WTC11 (cell line): ENCODE measurements at regions not wholly inside any gene's neighbourhood (a gene's known extent, or its start where the extent isn't known, plus 50 kb on each side); places are given as distances from the start of the nearest gene placed in this dataset.
A peak's percentile ranks its signal among the peaks of the same experiment; 100 is the strongest.

Source experiments
- ATAC-seq: fragments of 200-7000 bp; cut with Tn5 transposase; 2 replicates; pipeline ENCODE4 v1.10.0; 2021; ENCODE audit warnings: mild to moderate bottlenecking, moderate library complexity
- CTCF ChIA-PET: fragments of 300-600 bp; sonication (Branson Sonifier 250); formaldehyde crosslinking; loops from one replicate; lab custom pipeline; 2021; ENCODE audit warnings: antibody characterized with exemption; lab: Charles Lee
- POLR2A ChIA-PET: fragments of 350-600 bp; sonication (Branson Sonifier 250); formaldehyde crosslinking; loops from one replicate; lab custom pipeline; 2021; ENCODE audit warnings: antibody characterized with exemption; lab: Charles Lee
- DNase-seq: peaks from one replicate; pipeline ENCODE4 v3.0.0; 2021; ENCODE audit warnings: low spot score
- H3K27ac Mint-ChIP-seq: 2 replicates; pipeline ENCODE4 v1.8.0; 2021; ENCODE audit warnings: mixed read lengths
- H3K27me3 Mint-ChIP-seq: 2 replicates; pipeline ENCODE4 v1.8.0; 2021; ENCODE audit warnings: low read depth, mild to moderate bottlenecking, moderate library complexity, mixed read lengths
- H3K36me3 Mint-ChIP-seq: 2 replicates; pipeline ENCODE4 v1.8.0; 2021; ENCODE audit warnings: mixed read lengths
- H3K4me1 Mint-ChIP-seq: 2 replicates; pipeline ENCODE4 v1.8.0; 2022; ENCODE audit warnings: mixed read lengths
- H3K4me3 Mint-ChIP-seq: 2 replicates; pipeline ENCODE4 v1.8.0; 2021; ENCODE audit warnings: mild to moderate bottlenecking, moderate library complexity, mixed read lengths
- H3K9me3 Mint-ChIP-seq: 2 replicates; pipeline ENCODE4 v1.8.0; 2021; ENCODE audit warnings: mixed read lengths
- CBFB ChIP-seq: sonication (generic); formaldehyde crosslinking; IDR thresholded peaks from 2 replicates; pipeline ENCODE4 v1.8.1; 2022; ENCODE audit warnings: mild to moderate bottlenecking, low read depth, missing genetic modification reagents
- ETV6 ChIP-seq: sonication (generic); formaldehyde crosslinking; IDR thresholded peaks from 2 replicates; pipeline ENCODE4 v1.8.1; 2022; ENCODE audit warnings: mild to moderate bottlenecking, missing genetic modification reagents
- FOXJ3 ChIP-seq: sonication (generic); formaldehyde crosslinking; IDR thresholded peaks from 2 replicates; pipeline ENCODE4 v1.9.0; 2021; ENCODE audit warnings: missing genetic modification reagents, mild to moderate bottlenecking, borderline replicate concordance
- FOXK1 ChIP-seq: sonication (generic); formaldehyde crosslinking; IDR thresholded peaks from 2 replicates; pipeline ENCODE4 v1.8.0; 2022; ENCODE audit warnings: mild to moderate bottlenecking, moderate library complexity, missing genetic modification reagents
- GRHL2 ChIP-seq: fragments of 250-450 bp; sonication (Bioruptor Pico); IDR thresholded peaks from 2 replicates; pipeline ENCODE4 v1.8.0; 2022; ENCODE audit warnings: mild to moderate bottlenecking, moderate library complexity; ENCODE audit not compliant: insufficient replicate concordance, severe bottlenecking
- GTF2I ChIP-seq: fragments of 250-450 bp; sonication (Bioruptor Pico); conservative IDR thresholded peaks from 2 replicates; pipeline ENCODE4 v1.4.0; 2021; ENCODE audit warnings: mild to moderate bottlenecking
- JUN ChIP-seq: sonication (generic); formaldehyde crosslinking; IDR thresholded peaks from 2 replicates; pipeline ENCODE4 v1.8.0; 2023; ENCODE audit warnings: mild to moderate bottlenecking, missing genetic modification reagents
- KAT7 ChIP-seq: sonication (generic); formaldehyde crosslinking; IDR thresholded peaks from 2 replicates; pipeline ENCODE4 v1.8.1; 2023; ENCODE audit warnings: missing genetic modification reagents, mild to moderate bottlenecking, borderline replicate concordance
- MYBL2 ChIP-seq: sonication (generic); formaldehyde crosslinking; IDR thresholded peaks from 2 replicates; pipeline ENCODE4 v1.8.1; 2023; ENCODE audit warnings: mild to moderate bottlenecking, moderate library complexity, missing genetic modification reagents
- NFYB ChIP-seq: sonication (generic); formaldehyde crosslinking; conservative IDR thresholded peaks from 2 replicates; pipeline ENCODE4 v1.8.0; 2022; ENCODE audit warnings: low read depth, missing genetic modification reagents
- NR2C2 ChIP-seq: sonication (generic); formaldehyde crosslinking; IDR thresholded peaks from 2 replicates; pipeline ENCODE4 v1.8.0; 2022; ENCODE audit warnings: mild to moderate bottlenecking, missing genetic modification reagents
- NR3C1 ChIP-seq: sonication (generic); formaldehyde crosslinking; conservative IDR thresholded peaks from 2 replicates; pipeline ENCODE4 v1.8.1; 2023; ENCODE audit warnings: low read depth, mild to moderate bottlenecking, missing genetic modification reagents
- TEAD1 ChIP-seq: sonication (generic); formaldehyde crosslinking; IDR thresholded peaks from 2 replicates; pipeline ENCODE4 v1.8.0; 2022; ENCODE audit warnings: mild to moderate bottlenecking, missing genetic modification reagents
- ZNF219 ChIP-seq: sonication (generic); formaldehyde crosslinking; IDR thresholded peaks from 2 replicates; pipeline ENCODE4 v1.8.0; 2023; ENCODE audit warnings: missing genetic modification reagents, mild to moderate bottlenecking, borderline replicate concordance
- ZNF232 ChIP-seq: sonication (generic); formaldehyde crosslinking; IDR thresholded peaks from 2 replicates; pipeline ENCODE4 v1.8.0; 2022; ENCODE audit warnings: mild to moderate bottlenecking, missing genetic modification reagents
- TF ChIP-seq, protein P1 (sequence below): sonication (generic); formaldehyde crosslinking; IDR thresholded peaks from 2 replicates; pipeline ENCODE4 v1.8.0; 2023; ENCODE audit warnings: missing genetic modification reagents
- TF ChIP-seq, protein P2 (sequence below): fragments of 250-450 bp; sonication (Bioruptor Pico); IDR thresholded peaks from 2 replicates; pipeline ENCODE4 v2.1.2; 2022; ENCODE audit warnings: mild to moderate bottlenecking, moderate library complexity
- TF ChIP-seq, protein P3 (sequence below): sonication (generic); formaldehyde crosslinking; IDR thresholded peaks from 2 replicates; pipeline ENCODE4 v1.8.1; 2023; ENCODE audit warnings: mild to moderate bottlenecking, missing genetic modification reagents, moderate library complexity
- TF ChIP-seq, protein P4 (sequence below): fragments of 250-450 bp; sonication (Bioruptor Pico); conservative IDR thresholded peaks from 2 replicates; pipeline ENCODE4 v1.9.0; 2021; ENCODE audit warnings: mild to moderate bottlenecking
- TF ChIP-seq, protein P5 (sequence below): sonication (generic); formaldehyde crosslinking; IDR thresholded peaks from 2 replicates; pipeline ENCODE4 v1.8.0; 2023; ENCODE audit warnings: missing genetic modification reagents, mild to moderate bottlenecking, borderline replicate concordance
- TF ChIP-seq, protein P6 (sequence below): sonication (generic); formaldehyde crosslinking; IDR thresholded peaks from 2 replicates; pipeline ENCODE4 v1.8.0; 2022; ENCODE audit warnings: mild to moderate bottlenecking, missing genetic modification reagents

DNA sequence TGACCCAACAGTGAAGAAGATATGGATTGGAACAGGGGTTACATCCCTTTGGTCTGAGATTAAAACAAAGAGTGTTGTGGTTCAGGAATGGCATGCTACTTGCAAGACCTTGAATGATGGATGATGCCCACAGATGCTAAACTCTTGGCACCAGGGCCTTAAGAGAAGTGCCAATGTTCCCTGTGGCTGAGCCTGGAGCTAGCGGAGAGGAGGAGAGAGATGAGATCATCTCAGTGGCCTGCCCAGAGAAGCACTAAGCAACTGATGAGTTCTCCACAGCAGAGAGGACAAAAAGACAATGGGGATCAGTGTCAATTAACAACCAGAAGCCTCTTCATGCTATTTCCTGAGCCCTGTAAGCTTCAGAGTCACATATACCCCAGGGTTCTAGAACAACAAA lies 97.8 kb downstream of the ELAPOR2 start (continued):
- TF ChIP-seq, protein P1, sequence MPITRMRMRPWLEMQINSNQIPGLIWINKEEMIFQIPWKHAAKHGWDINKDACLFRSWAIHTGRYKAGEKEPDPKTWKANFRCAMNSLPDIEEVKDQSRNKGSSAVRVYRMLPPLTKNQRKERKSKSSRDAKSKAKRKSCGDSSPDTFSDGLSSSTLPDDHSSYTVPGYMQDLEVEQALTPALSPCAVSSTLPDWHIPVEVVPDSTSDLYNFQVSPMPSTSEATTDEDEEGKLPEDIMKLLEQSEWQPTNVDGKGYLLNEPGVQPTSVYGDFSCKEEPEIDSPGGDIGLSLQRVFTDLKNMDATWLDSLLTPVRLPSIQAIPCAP (CRISPR knock-in tag), result no peak
- TF ChIP-seq TEAD1, result no peak

DNA sequence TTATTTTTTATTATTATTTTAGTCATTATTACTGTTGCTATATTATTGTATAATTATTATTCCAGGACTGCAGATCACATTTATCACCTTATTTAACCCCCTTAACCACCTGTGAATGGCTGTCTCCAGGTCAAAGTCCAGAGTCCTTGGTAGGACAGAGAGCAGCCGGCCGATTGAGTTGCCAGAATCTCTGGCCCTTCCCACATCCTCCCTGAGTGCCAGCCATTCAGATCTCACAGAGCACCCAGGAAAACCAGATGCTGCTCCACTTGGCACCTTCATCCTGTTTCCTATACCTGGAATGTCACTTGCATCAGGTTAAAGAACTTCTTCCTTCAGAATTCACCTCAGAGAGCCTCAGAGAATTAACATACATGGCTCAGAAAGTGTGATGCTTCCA lies 101.1 kb downstream of the ELAPOR2 start:
- DNase-seq (no peak), ATAC-seq (peak; percentile 51; the same call in 1 of the 2 replicates)
- CTCF ChIA-PET, result no interaction called here
- TF ChIP-seq MYBL2 (CRISPR knock-in tag), result no peak
- no peak for TF ChIP-seq GTF2I
- no peak for TF ChIP-seq ZNF232 (CRISPR knock-in tag)
- no peak for TF ChIP-seq FOXJ3 (CRISPR knock-in tag)
- TF ChIP-seq, protein P2, sequence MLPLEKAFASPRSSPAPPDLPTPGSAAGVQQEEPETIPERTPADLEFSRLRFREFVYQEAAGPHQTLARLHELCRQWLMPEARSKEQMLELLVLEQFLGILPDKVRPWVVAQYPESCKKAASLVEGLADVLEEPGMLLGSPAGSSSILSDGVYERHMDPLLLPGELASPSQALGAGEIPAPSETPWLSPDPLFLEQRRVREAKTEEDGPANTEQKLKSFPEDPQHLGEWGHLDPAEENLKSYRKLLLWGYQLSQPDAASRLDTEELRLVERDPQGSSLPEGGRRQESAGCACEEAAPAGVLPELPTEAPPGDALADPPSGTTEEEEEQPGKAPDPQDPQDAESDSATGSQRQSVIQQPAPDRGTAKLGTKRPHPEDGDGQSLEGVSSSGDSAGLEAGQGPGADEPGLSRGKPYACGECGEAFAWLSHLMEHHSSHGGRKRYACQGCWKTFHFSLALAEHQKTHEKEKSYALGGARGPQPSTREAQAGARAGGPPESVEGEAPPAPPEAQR (CRISPR knock-in tag), result no peak
- TF ChIP-seq JUN (CRISPR knock-in tag), result no peak
- no peak overlapping the region for H3K27ac Mint-ChIP-seq
- H3K27me3 Mint-ChIP-seq, result no peaks in the 10 kb centered on the region
- H3K9me3 Mint-ChIP-seq, result peaks cover 13% of the 10 kb centered on the region
- POLR2A ChIA-PET, result no interaction called here
- peaks cover 24% of the 10 kb centered on the region for H3K4me1 Mint-ChIP-seq
- no peak overlapping the region for H3K4me3 Mint-ChIP-seq
- peaks cover 19% of the 10 kb centered on the region for H3K36me3 Mint-ChIP-seq

DNA sequence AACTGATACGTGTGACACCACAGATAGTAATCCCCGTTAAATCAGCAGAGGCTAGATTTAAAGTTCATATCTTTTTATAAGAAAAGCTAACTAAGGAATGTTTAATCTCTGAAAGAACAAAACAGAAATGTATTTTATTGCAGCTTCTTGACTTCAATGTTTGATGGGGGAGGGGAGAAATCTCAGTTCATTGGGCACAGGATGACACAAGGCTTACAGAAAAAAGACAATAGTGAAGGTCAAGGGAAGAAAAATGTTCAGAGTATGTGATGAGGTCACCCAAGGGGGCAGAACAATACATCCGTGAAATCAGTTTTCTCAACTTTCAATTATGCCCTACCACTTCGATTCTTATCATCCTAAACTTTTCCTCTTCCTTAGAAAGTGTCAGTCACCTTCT lies 102.9 kb downstream of the ELAPOR2 start:
- ATAC-seq (no peak), DNase-seq (no peak)
- Mint-ChIP-seq H3K9me3 (peaks cover 13% of the 10 kb centered on the region), H3K27ac (no peak overlapping the region), H3K4me3 (no peak overlapping the region), H3K27me3 (no peaks in the 10 kb centered on the region), H3K4me1 (peaks cover 17% of the 10 kb centered on the region), H3K36me3 (peaks cover 19% of the 10 kb centered on the region)
- ChIA-PET CTCF (no interaction called here), POLR2A (no interaction called here)
- TF ChIP-seq JUN (CRISPR knock-in tag) (no peak), GRHL2 (no peak), FOXK1 (CRISPR knock-in tag) (no peak), CBFB (CRISPR knock-in tag) (no peak), NR3C1 (CRISPR knock-in tag) (no peak), NFYB (CRISPR knock-in tag) (no peak), NR2C2 (CRISPR knock-in tag) (no peak), KAT7 (no peak), ZNF219 (no peak), ETV6 (no peak)
- TF ChIP-seq, protein P3, sequence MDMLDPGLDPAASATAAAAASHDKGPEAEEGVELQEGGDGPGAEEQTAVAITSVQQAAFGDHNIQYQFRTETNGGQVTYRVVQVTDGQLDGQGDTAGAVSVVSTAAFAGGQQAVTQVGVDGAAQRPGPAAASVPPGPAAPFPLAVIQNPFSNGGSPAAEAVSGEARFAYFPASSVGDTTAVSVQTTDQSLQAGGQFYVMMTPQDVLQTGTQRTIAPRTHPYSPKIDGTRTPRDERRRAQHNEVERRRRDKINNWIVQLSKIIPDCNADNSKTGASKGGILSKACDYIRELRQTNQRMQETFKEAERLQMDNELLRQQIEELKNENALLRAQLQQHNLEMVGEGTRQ (CRISPR knock-in tag), result no peak
- TF ChIP-seq, protein P4, sequence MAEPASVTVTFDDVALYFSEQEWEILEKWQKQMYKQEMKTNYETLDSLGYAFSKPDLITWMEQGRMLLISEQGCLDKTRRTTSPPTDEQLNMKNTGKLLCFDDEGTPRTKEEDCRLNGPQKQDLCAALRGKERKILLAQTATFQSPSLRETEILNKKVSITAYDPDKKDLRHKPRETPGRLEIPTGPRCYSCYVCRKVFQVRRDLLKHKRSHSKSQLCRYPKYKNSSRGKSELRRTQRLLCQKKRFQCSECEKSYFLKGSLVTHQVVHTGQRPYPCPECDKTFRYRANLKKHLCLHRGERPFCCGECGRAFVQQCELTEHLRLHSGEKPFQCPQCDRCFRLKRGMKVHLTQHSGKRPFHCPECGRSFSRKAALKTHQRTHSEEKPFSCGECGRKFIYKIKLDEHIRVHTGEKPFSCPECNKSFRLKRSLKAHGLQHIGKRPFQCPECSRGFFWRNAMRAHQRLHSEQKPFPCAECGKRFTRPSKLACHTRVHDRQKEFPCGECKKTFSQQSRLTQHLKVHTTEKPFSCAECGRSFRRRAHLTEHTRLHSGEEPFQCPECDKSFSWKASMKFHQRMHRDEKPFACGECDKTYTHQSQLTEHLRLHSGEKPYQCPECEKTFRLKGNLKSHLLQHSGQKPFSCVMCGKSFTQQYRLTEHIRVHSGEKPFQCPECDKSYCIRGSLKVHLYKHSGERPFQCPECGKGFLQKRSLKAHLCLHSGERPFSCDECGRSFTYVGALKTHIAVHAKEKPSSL (CRISPR knock-in tag), result no peak
- TF ChIP-seq, protein P2 (CRISPR knock-in tag), result no peak
- TF ChIP-seq, protein P5, sequence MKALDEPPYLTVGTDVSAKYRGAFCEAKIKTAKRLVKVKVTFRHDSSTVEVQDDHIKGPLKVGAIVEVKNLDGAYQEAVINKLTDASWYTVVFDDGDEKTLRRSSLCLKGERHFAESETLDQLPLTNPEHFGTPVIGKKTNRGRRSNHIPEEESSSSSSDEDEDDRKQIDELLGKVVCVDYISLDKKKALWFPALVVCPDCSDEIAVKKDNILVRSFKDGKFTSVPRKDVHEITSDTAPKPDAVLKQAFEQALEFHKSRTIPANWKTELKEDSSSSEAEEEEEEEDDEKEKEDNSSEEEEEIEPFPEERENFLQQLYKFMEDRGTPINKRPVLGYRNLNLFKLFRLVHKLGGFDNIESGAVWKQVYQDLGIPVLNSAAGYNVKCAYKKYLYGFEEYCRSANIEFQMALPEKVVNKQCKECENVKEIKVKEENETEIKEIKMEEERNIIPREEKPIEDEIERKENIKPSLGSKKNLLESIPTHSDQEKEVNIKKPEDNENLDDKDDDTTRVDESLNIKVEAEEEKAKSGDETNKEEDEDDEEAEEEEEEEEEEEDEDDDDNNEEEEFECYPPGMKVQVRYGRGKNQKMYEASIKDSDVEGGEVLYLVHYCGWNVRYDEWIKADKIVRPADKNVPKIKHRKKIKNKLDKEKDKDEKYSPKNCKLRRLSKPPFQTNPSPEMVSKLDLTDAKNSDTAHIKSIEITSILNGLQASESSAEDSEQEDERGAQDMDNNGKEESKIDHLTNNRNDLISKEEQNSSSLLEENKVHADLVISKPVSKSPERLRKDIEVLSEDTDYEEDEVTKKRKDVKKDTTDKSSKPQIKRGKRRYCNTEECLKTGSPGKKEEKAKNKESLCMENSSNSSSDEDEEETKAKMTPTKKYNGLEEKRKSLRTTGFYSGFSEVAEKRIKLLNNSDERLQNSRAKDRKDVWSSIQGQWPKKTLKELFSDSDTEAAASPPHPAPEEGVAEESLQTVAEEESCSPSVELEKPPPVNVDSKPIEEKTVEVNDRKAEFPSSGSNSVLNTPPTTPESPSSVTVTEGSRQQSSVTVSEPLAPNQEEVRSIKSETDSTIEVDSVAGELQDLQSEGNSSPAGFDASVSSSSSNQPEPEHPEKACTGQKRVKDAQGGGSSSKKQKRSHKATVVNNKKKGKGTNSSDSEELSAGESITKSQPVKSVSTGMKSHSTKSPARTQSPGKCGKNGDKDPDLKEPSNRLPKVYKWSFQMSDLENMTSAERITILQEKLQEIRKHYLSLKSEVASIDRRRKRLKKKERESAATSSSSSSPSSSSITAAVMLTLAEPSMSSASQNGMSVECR (CRISPR knock-in tag), result no peak
- TF ChIP-seq, protein P6, sequence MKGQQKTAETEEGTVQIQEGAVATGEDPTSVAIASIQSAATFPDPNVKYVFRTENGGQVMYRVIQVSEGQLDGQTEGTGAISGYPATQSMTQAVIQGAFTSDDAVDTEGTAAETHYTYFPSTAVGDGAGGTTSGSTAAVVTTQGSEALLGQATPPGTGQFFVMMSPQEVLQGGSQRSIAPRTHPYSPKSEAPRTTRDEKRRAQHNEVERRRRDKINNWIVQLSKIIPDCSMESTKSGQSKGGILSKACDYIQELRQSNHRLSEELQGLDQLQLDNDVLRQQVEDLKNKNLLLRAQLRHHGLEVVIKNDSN (CRISPR knock-in tag), result no peak
